Liver (tissue), 8 donors: ENCODE measurements at regions not wholly inside any gene's neighbourhood (a gene's known extent, or its start where the extent isn't known, plus 50 kb on each side); places are given as distances from the start of the nearest gene placed in this dataset.

Experiments used
- DNase-seq: peaks from one replicate; pipeline ENCODE4 v3.0.0-alpha.2; 2017; ENCODE audit warnings: low spot score
- H3K27ac ChIP-seq, 2 donors: one replicate each; pipeline ENCODE4 v1.7.0; 2013; ENCODE audit warnings: inconsistent platforms in 2 of 2, low read length in 2 of 2, control low read depth in 1 of 2, low read depth in 1 of 2, mild to moderate bottlenecking in 1 of 2
- H3K27me3 ChIP-seq, 4 donors: one replicate each; pipeline versions ENCODE4 v1.6.1 to v1.7.0; 2013; ENCODE audit warnings: low read length in 3 of 4, inconsistent platforms in 1 of 4, mild to moderate bottlenecking in 1 of 4, moderate library complexity in 1 of 4; ENCODE audit not compliant: control insufficient read depth in 4 of 4, insufficient read depth in 4 of 4
- H3K36me3 ChIP-seq, 4 donors: one replicate each; pipeline versions ENCODE4 v1.6.1 to v1.7.0; 2013; ENCODE audit warnings: low read length in 3 of 4, mild to moderate bottlenecking in 3 of 4, low read depth in 1 of 4, moderate library complexity in 1 of 4; ENCODE audit not compliant: control insufficient read depth in 4 of 4, insufficient read depth in 3 of 4
- H3K4me1 ChIP-seq, 4 donors: one replicate each; pipeline versions ENCODE4 v1.6.1 to v1.7.0; 2013; ENCODE audit warnings: low read length in 3 of 4, mild to moderate bottlenecking in 3 of 4, moderate library complexity in 1 of 4; ENCODE audit not compliant: control insufficient read depth in 4 of 4, insufficient read depth in 4 of 4
- H3K4me3 ChIP-seq, 3 donors: one replicate each; pipeline versions ENCODE4 v1.6.1 to v1.7.0; 2013; ENCODE audit warnings: low read length in 3 of 3, control low read depth in 1 of 3, low read depth in 1 of 3, mild to moderate bottlenecking in 1 of 3
- H3K9ac ChIP-seq, 2 donors: one replicate each; pipeline ENCODE4 v1.7.0; 2013; ENCODE audit warnings: low read length in 2 of 2, mild to moderate bottlenecking in 2 of 2, moderate library complexity in 2 of 2, control low read depth in 1 of 2, low read depth in 1 of 2
- H3K9me3 ChIP-seq, 4 donors: one replicate each; pipeline versions ENCODE4 v1.6.1 to v1.7.0; 2013; ENCODE audit warnings: low read length in 3 of 4; ENCODE audit not compliant: control insufficient read depth in 4 of 4
- ATF3 ChIP-seq: IDR thresholded peaks from 2 replicates; pipeline ENCODE4 v1.6.1; 2016; ENCODE audit warnings: antibody characterized with exemption
- CTCF ChIP-seq: fragments of 150-350 bp; IDR thresholded peaks from 2 replicates; pipeline ENCODE4 v1.5.1; 2017; ENCODE audit warnings: improper control_type of control experiment, low read depth, low read length; ENCODE audit not compliant: missing input control
- EGR1 ChIP-seq, 2 donors: IDR thresholded peaks; 2 replicates each; pipeline ENCODE4 v1.6.1; 2016 to 2018; ENCODE audit warnings: antibody characterized with exemption in 2 of 2, low read depth in 2 of 2
- FOXA1 ChIP-seq: IDR thresholded peaks from 2 replicates; pipeline ENCODE4 v1.6.1; 2016; ENCODE audit warnings: antibody characterized with exemption
- FOXA2 ChIP-seq: IDR thresholded peaks from 2 replicates; pipeline ENCODE4 v1.6.1; 2016; ENCODE audit warnings: antibody characterized with exemption
- GABPA ChIP-seq, 2 donors: IDR thresholded peaks in 1 of 2; conservative IDR thresholded peaks in 1 of 2; 2 replicates each; pipeline ENCODE4 v1.6.1; 2016; ENCODE audit warnings: antibody characterized with exemption in 2 of 2, mild to moderate bottlenecking in 1 of 2, moderate library complexity in 1 of 2
- HNF4A ChIP-seq, 2 donors: conservative IDR thresholded peaks; 2 replicates each; pipeline ENCODE4 v1.6.1; 2016; ENCODE audit warnings: antibody characterized with exemption in 2 of 2, mild to moderate bottlenecking in 2 of 2
- HNF4G ChIP-seq: IDR thresholded peaks from 2 replicates; pipeline ENCODE4 v1.6.1; 2016; ENCODE audit warnings: antibody characterized with exemption
- JUND ChIP-seq, 2 donors: IDR thresholded peaks; 2 replicates each; pipeline ENCODE4 v1.6.1; 2016; ENCODE audit warnings: antibody characterized with exemption in 2 of 2
- MAX ChIP-seq: IDR thresholded peaks from 2 replicates; pipeline ENCODE4 v1.6.1; 2016; ENCODE audit warnings: antibody characterized with exemption
- NR2F2 ChIP-seq: IDR thresholded peaks from 2 replicates; pipeline ENCODE4 v1.6.1; 2016; ENCODE audit warnings: antibody characterized with exemption
- RAD21 ChIP-seq, 2 donors: IDR thresholded peaks; 2 replicates each; pipeline ENCODE4 v1.6.1; 2016; ENCODE audit warnings: antibody characterized with exemption in 2 of 2, mild to moderate bottlenecking in 2 of 2
- REST ChIP-seq: IDR thresholded peaks from 2 replicates; pipeline ENCODE4 v1.6.1; 2016; ENCODE audit warnings: antibody characterized with exemption, mild to moderate bottlenecking
- TAF1 ChIP-seq: conservative IDR thresholded peaks from 2 replicates; pipeline ENCODE4 v1.6.1; 2016; ENCODE audit warnings: antibody characterized with exemption, mild to moderate bottlenecking
- ZBTB33 ChIP-seq: IDR thresholded peaks from 2 replicates; pipeline ENCODE4 v1.6.1; 2016; ENCODE audit warnings: antibody characterized with exemption
- WGBS: extraction: QIAGEN DNeasy Blood & Tissue Kit; methylation state at CpG from one replicate; pipeline ENCODE4 v1.1.7; 2013; 5-methylcytosine and 5-hydroxymethylcytosine counted together
- donor health status: healthy.
- donor health status: healthy.
- donor health status: healthy.
- donor health status: healthy.
- donor health status: healthy.

GRCh38 chr22:49663311-49663711 is 164.4 kb downstream of the BRD1 start:
- H3K27ac ChIP-seq = no peak overlapping the region
- DNase-seq = no peak
- WGBS = 84% methylated on average over 17 of the region's 17 CpGs

GRCh38 chr22:49662681-49663080 is 165.0 kb downstream of the BRD1 start:
- no peaks in the 10 kb centered on the region for H3K36me3 ChIP-seq
- no peak for TF ChIP-seq REST
- TF ChIP-seq GABPA (IDR thresholded peaks at IDR 0.05 in 1 of 2, conservative IDR thresholded peaks at IDR 0.05 in 1 of 2) = no peak
- no peak for TF ChIP-seq MAX
- no peak for TF ChIP-seq FOXA2
- TF ChIP-seq ZBTB33 = no peak
- TF ChIP-seq JUND (IDR thresholded peaks at IDR 0.05) = no peak
- TF ChIP-seq EGR1 (IDR thresholded peaks at IDR 0.05; ENCODE audit: low read depth in 2 of 2) = no peak
- no peak for TF ChIP-seq RAD21 (IDR thresholded peaks at IDR 0.05)
- no peak overlapping the region for H3K9ac ChIP-seq
- no peak for DNase-seq
- WGBS = 77% methylated on average over 18 of the region's 18 CpGs
- no peaks in the 10 kb centered on the region for H3K9me3 ChIP-seq
- no peaks in the 10 kb centered on the region for H3K4me1 ChIP-seq
- H3K4me3 ChIP-seq = no peak overlapping the region
- no peak overlapping the region for H3K27ac ChIP-seq
- peaks cover 0 to 2% (median under 1%) of the 10 kb centered on the region in 4 donors for H3K27me3 ChIP-seq

More at GRCh38 chr22:49663311-49663711, 164.4 kb downstream of the BRD1 start:
- H3K36me3 ChIP-seq = no peaks in the 10 kb centered on the region
- H3K4me1 ChIP-seq = no peaks in the 10 kb centered on the region
- TF ChIP-seq FOXA1 (no peak), MAX (no peak), CTCF (no peak), TAF1 (no peak), GABPA (IDR thresholded peaks at IDR 0.05 in 1 of 2, conservative IDR thresholded peaks at IDR 0.05 in 1 of 2) (no peak), HNF4G (no peak), ATF3 (no peak), EGR1 (IDR thresholded peaks at IDR 0.05; ENCODE audit: low read depth in 2 of 2) (no peak), NR2F2 (no peak), HNF4A (conservative IDR thresholded peaks at IDR 0.05) (no peak)
- peaks cover 0 to 2% (median under 1%) of the 10 kb centered on the region in 4 donors for H3K27me3 ChIP-seq
- no peak overlapping the region for H3K9ac ChIP-seq
- H3K9me3 ChIP-seq = no peaks in the 10 kb centered on the region
- no peak overlapping the region for H3K4me3 ChIP-seq
